Endothelial cell (in vitro differentiated cells): ENCODE measurements at regions not wholly inside any gene's neighbourhood (a gene's known extent, or its start where the extent isn't known, plus 50 kb on each side); places are given as distances from the start of the nearest gene placed in this dataset.

Source experiments
- DNase-seq: peaks from one replicate; pipeline ENCODE4 v3.0.0; 2021; ENCODE audit warnings: low spot score
- H3K27ac Mint-ChIP-seq: one replicate; pipeline ENCODE4 v1.8.0; 2021; ENCODE audit warnings: mixed read lengths, inconsistent platforms; ENCODE audit not compliant: unreplicated experiment
- H3K27me3 Mint-ChIP-seq: one replicate; pipeline ENCODE4 v1.8.0; 2021; ENCODE audit warnings: mild to moderate bottlenecking, moderate library complexity, mixed read lengths, inconsistent platforms; ENCODE audit not compliant: unreplicated experiment
- H3K36me3 Mint-ChIP-seq: one replicate; pipeline ENCODE4 v1.8.0; 2021; ENCODE audit warnings: mild to moderate bottlenecking, low read depth, mixed read lengths, inconsistent platforms; ENCODE audit not compliant: unreplicated experiment
- H3K4me1 Mint-ChIP-seq: one replicate; pipeline ENCODE4 v1.8.0; 2021; ENCODE audit warnings: mild to moderate bottlenecking, mixed read lengths, inconsistent platforms; ENCODE audit not compliant: unreplicated experiment
- H3K4me3 Mint-ChIP-seq: one replicate; pipeline ENCODE4 v1.8.0; 2021; ENCODE audit warnings: mild to moderate bottlenecking, mixed read lengths, inconsistent platforms; ENCODE audit not compliant: unreplicated experiment
- H3K9me3 Mint-ChIP-seq: one replicate; pipeline ENCODE4 v1.8.0; 2021; ENCODE audit warnings: mixed read lengths, inconsistent platforms; ENCODE audit not compliant: unreplicated experiment
- CTCF ChIP-seq: fragments of 200-600 bp; sonication (generic); IDR thresholded peaks from one replicate; pipeline ENCODE4 v1.5.0; 2021; ENCODE audit warnings: antibody characterized with exemption; ENCODE audit not compliant: unreplicated experiment

- Mint-ChIP-seq H3K4me1 (peaks cover 3% of the 10 kb centered on the region), H3K4me3 (no peak overlapping the region), H3K36me3 (peaks cover 3% of the 10 kb centered on the region), H3K27me3 (peaks cover 4% of the 10 kb centered on the region), H3K9me3 (no peaks in the 10 kb centered on the region), H3K27ac (no peak overlapping the region)
- no peak for DNase-seq
- TF ChIP-seq CTCF = no peak
Observed at GRCh38 chr2:236912326-236913120, 173.2 kb upstream of the COPS8 start.

- H3K27me3 Mint-ChIP-seq = no peaks in the 10 kb centered on the region
- no peak overlapping the region for H3K4me3 Mint-ChIP-seq
- no peak overlapping the region for H3K27ac Mint-ChIP-seq
- peaks cover 12% of the 10 kb centered on the region for H3K4me1 Mint-ChIP-seq
- DNase-seq = no peak
- TF ChIP-seq CTCF = no peak
- H3K9me3 Mint-ChIP-seq = no peaks in the 10 kb centered on the region
- peaks cover 4% of the 10 kb centered on the region for H3K36me3 Mint-ChIP-seq
Observed at GRCh38 chr2:236915186-236915585, 170.5 kb upstream of the COPS8 start.

GRCh38 chr2:236915726-236916125, 170.0 kb upstream of the COPS8 start:
- Mint-ChIP-seq H3K27me3 (no peaks in the 10 kb centered on the region), H3K36me3 (peaks cover 4% of the 10 kb centered on the region), H3K9me3 (no peaks in the 10 kb centered on the region), H3K4me3 (no peak overlapping the region), H3K27ac (no peak overlapping the region), H3K4me1 (peaks cover 12% of the 10 kb centered on the region)
- no peak for DNase-seq
- TF ChIP-seq CTCF = no peak

GRCh38 chr2:236916181-236916580, 169.5 kb upstream of the COPS8 start:
- no peak overlapping the region for H3K4me3 Mint-ChIP-seq
- no peaks in the 10 kb centered on the region for H3K9me3 Mint-ChIP-seq
- H3K27me3 Mint-ChIP-seq = no peaks in the 10 kb centered on the region
- H3K36me3 Mint-ChIP-seq = peaks cover 4% of the 10 kb centered on the region
- no peak for TF ChIP-seq CTCF
- no peak for DNase-seq
- no peak overlapping the region for H3K27ac Mint-ChIP-seq
- H3K4me1 Mint-ChIP-seq = peaks cover 12% of the 10 kb centered on the region

GRCh38 chr2:236916651-236917050, 169.0 kb upstream of the COPS8 start:
- Mint-ChIP-seq H3K36me3 (peaks cover 4% of the 10 kb centered on the region), H3K27ac (no peak overlapping the region), H3K27me3 (no peaks in the 10 kb centered on the region), H3K4me1 (peaks cover 12% of the 10 kb centered on the region), H3K4me3 (no peak overlapping the region), H3K9me3 (no peaks in the 10 kb centered on the region)
- TF ChIP-seq CTCF = no peak
- DNase-seq = no peak
